ENCODE measurements at regions not wholly inside any gene's neighbourhood (a gene's known extent, or its start where the extent isn't known, plus 50 kb on each side); places are given as distances from the start of the nearest gene placed in this dataset.

- no peak for DNase-seq
These were observed 87.8 kb downstream of the PMP22 start for GRCh38 chr17:15177343-15177742.

- no peak for DNase-seq
These were observed 89.8 kb downstream of the PMP22 start for GRCh38 chr17:15175356-15175755.

DNA sequence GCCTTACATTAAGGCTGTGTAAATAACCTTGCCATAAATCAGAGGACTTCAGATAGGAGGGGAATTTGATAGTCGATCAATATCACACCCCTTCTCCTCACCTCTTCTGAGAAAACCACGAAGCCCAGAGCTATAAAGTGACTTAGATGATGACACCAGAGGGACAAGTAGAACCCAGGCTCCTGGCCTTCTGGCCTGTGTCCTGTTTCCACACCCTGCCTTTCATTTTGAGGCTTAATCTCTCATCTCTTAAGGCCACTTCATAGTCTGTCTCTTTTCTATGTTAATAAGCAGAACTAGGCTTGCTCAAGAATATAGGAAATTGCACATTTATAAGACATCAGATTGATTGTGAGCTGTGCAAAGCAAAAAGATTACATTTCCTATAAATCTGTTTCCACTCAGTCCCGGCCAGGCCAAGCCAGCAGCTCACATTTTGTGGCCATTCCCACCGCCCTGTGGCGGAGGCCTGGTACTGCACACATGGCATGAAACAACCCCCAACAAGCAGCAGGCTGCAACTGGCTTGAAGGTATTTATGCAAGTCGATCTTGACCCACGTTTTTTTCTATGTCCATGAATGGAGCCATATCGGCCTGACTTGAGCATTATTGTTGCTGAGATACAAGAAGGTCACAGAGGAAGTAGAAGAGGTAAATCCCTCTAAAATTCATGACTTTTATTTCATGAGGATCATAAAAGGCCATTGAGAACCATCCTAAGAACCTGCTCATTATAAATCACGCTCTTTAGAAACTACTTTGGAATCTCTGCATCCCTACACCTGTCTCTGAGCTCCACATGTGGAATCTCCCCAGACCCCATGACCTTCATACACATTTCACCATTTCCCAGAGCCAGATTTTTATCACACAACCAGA lies 93.7 kb downstream of the PMP22 start:
- DNase-seq: peak; percentile 68

DNA sequence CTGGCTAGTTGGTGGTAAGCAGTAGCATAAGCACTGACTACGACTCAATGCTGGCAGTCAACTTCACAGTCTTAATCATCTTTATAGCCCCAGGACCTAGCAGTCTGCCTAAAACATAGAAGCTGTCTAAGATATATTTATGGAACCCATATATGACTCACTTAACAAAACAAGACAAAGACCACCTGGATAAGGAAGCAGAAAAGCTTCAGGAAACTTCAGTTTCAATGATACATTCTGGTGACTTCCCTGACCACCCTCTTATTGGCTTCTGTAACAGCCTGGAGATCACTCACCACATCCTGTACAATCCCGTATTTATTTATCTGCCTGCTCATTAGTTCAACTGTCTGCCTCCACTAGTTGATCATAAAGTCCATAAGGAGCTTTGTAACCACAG lies 95.5 kb downstream of the PMP22 start:
- no peak for DNase-seq

GRCh38 chr17:15168379-15168778 lies 96.7 kb downstream of the PMP22 start:
- no peak for DNase-seq

DNA sequence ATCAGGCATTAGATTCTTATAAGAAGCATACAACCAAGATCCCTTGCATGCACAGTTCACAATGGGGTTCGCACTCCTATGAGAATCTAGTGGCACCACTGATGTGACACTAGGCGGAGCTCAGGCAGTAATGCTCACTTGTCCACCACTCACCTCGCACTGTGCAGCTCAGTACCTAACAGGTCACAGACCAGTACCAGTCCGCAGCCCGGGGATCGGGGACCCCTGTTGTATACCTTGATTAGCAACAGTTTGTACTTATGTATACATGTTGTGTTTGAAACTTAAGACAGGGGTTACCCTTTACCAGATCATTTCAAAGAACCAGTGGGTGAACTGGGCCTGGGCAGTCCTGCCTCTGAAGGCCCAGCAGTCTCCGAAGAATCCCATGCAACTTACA lies 103.7 kb downstream of the PMP22 start:
- DNase-seq: no peak

GRCh38 chr17:15157051-15157450 lies 108.1 kb downstream of the PMP22 start:
- peak; percentile 8 for DNase-seq

DNA sequence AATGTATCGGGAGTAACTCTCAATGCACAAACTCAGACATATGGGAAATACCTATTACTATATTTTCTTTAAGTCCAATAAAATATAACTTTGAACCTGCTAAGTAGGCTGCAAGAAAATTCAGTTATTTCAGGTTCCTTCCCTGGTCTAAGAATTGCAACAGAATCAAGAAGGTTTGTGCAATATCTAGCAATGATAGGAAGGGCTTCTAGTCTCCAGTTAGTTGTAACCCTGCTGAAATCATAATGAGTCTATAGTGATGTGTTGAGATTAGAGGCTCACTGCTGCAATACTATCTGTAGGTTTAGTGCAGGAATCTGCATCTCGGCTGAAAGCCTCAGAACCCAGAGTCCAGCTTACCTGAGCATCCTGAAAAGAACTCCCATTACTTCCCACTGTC lies 110.5 kb downstream of the PMP22 start:
- DNase-seq: no peak

- no peak for DNase-seq
These were observed 119.5 kb downstream of the PMP22 start for GRCh38 chr17:15145621-15146020.

DNA sequence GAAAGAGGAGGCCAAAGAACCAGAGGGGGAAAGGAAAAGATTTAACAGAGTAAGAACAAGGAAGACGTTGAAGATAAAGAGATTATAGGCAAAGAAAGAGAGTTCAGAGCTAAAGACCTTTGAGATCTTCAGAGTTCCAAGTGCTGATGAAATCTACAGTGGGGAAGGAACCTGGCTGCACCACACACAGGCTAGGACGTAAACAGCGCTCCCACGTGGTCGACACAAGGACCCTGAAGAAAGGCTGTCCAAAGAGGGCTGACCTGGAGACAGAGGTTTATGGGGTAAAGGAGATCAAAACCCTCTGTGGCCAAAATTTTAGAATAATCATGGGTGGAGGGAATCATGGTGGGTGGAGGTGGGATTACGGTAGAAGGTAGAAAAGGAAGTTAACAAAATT lies 121.6 kb downstream of the PMP22 start:
- DNase-seq: no peak

DNA sequence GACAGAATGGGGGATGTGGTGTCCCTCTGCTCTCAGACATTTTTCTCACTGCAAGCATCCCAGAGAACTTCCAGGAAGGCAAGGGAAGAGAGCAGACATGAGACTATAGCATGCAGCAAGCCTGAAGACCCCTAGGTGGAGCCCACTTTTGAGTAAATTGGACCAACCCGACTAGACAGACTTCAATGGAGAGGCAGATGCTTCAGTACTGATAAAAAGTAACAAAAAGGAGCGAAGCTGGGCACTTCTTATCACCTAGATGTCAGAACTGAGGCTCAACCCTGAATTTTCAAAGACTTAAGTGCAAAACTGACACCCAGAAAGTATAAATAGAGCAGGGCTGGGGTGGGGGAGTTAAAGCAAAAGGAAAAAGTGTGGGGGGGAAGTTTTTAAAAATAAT lies 130.8 kb downstream of the PMP22 start:
- DNase-seq: no peak

DNA sequence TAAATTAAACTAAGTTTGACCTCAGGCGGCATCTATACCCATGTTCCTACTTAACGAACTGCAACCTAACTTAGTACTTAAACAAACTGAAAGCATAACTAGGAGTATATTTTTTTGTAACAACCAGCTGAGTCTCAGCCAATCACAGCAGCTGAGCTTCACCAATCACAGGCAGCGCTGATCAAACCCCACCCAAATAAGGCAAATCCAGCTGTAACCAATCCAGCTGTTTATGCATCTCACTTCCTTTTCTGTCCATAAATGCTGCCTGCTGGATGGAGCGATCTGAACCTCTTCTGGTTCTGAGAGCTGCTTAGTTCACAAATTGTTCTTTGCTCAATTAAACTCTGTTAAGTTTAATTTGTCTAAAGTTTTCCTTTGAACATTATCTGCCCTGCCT lies 131.3 kb downstream of the PMP22 start:
- no peak for DNase-seq

DNA sequence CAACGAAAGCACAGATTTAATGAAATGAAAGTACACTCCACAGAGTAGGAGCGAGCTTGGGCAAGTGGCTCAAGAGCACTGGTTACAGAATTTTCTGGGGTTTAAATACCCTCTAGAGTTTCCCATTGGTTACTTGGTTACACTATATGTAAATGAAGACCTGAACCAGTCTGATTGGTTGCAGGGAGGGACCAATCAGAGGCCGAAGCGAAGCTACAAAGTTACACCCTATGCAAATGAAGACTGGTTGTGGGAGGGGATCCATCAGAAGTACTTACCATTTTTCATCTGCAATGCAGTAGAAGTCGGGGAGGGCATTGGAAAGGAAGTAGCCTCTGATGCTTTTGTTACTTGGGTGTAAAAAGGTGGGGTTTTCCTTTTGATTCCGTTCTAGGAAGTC lies 132.0 kb downstream of the PMP22 start:
- no peak for DNase-seq

DNA sequence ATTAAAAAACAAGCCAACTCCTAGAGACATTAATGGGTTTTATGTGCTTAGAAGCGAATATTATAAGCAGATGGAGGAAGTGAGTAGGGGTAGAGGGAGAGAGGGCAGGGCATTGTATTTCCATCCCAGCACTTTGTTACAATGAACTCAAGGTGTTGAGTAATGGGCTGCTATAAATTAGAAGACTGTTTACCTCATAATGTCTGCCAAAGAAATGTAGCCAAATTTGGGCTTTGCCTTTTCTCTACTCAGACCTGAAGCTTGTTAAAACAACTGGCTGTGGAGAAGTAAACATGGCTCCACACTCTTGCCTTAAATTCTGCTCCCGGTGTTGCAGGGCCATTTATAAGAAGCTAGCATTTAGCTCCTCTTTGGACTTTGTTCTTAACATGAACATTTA lies 134.7 kb downstream of the PMP22 start:
- no peak for DNase-seq

DNA sequence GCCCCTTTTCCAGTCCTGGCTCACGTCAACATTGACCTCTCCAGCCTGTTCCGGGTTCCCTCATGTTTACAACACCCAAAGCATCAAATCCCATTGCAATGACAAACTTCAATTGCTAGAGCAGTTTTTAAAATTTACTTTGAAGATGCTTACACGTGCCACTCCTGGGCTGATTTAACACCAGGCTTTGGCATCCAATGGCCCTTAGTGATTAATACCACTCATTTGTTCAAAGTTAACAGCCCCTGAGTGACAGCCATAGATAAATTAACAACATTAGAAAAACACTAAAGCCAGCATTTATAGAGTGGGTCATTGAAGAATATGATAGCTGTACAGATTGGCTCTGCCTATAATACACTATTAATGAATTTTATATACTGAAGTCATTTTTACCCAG lies 135.1 kb downstream of the PMP22 start:
- DNase-seq: no peak

- DNase-seq: no peak
These were observed 140.4 kb downstream of the PMP22 start for GRCh38 chr17:15124746-15125145.

- no peak for DNase-seq
These were observed 140.9 kb downstream of the PMP22 start for GRCh38 chr17:15124264-15124595.

DNA sequence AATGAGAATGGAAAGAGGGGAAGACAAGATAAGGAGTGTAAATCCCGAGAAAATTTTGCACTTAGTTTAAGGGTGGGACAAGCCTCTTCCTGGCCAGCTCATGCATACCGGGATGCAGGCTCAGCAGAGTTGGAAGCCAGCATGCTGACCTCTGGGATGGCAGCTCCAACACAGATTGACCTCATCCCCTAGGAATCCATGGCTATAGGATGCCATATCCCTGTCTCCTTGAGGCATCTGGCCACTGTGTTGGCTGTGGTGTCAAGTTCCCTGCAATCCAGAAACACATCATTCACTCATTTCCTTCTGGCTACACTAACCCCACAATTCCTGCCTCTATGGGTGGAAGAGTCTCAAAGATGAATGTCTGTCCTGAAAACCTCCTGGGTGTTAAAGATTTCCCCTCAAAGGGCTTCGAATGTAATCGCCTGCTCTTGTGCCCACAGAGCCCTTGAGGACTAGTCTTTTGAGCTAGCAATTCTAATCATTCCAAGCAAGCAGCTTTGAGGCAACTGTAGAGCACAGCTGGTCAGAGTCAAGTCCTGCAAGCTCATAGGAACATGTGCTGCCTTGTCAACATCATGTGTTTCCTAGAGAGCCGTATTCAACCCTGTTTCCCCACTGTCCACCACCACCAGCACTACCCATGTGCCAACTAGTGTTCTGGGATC lies 141.4 kb downstream of the PMP22 start:
- no peak for DNase-seq

DNA sequence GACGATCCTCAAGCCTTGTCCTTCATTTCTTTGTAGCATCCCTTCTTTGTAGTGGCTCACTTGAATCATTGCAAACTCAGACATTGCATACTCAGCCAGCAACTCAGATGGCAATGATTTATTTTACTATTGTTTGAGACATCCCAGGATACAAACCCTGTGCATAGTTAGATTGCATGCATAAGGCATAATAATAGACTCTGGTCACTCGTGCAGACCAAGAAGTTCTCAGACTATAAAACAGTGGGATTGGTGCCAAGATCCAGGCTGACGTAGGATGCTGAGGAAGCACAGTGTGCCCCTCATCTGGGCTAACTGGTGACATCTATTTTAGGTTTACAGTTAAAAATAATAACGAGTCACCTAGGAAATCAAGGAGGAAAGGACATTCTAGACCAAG lies 142.3 kb downstream of the PMP22 start:
- DNase-seq: no peak

GRCh38 chr17:15121426-15121825 lies 143.7 kb downstream of the PMP22 start:
- no peak for DNase-seq

- DNase-seq: no peak
These were observed 145.2 kb downstream of the PMP22 start for GRCh38 chr17:15119968-15120367.

DNA sequence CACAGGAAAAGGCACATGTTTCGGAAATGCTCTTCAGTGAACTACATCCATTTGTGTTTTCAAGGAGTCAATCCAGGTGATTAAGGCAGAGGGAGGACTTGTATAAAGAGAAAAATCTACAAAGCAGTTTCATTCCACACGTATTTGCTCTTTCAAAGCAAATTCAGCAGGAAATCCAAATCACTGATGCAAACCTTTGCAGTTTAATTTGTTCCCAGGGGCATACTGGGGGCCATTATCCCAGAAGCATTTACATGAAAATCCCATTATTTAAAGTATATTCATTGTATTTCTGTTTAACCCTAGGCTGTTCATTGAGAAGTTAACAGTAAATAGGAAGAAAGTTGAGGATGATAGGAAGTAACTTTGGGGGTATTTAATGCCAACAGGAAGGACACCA lies 147.9 kb downstream of the PMP22 start:
- DNase-seq: no peak

- peak; percentile 25 for DNase-seq
These were observed 152.1 kb downstream of the PMP22 start for GRCh38 chr17:15112846-15113617.
